CD8-positive, alpha-beta memory T cell (primary cell): ENCODE measurements at regions not wholly inside any gene's neighbourhood (a gene's known extent, or its start where the extent isn't known, plus 50 kb on each side); places are given as distances from the start of the nearest gene placed in this dataset.

Experiments used
- CTCF ChIA-PET: fragments of 350-600 bp; sonication (Branson Sonifier 250); formaldehyde crosslinking; loops from one replicate; lab custom pipeline; 2021; ENCODE audit warnings: antibody characterized with exemption; lab: Charles Lee
- POLR2A ChIA-PET: fragments of 350-600 bp; sonication (Branson Sonifier 250); formaldehyde crosslinking; loops from one replicate; lab custom pipeline; 2021; ENCODE audit warnings: antibody characterized with exemption; lab: Charles Lee
- DNase-seq, 5 donors: peaks; one replicate each; pipeline versions ENCODE4 v3.0.0 to v3.0.0-alpha.2; 2020 to 2022; ENCODE audit warnings: mixed read lengths in 1 of 5
- H3K27ac ChIP-seq: one replicate; pipeline ENCODE4 v1.7.0; 2013; ENCODE audit warnings: low read depth, mild to moderate bottlenecking, low read length, moderate library complexity
- H3K27me3 ChIP-seq: 2 replicates; pipeline ENCODE4 v1.7.0; 2013; ENCODE audit warnings: low read length, mild to moderate bottlenecking; ENCODE audit not compliant: insufficient read depth, poor library complexity, severe bottlenecking
- H3K36me3 ChIP-seq: 2 replicates; pipeline ENCODE4 v1.7.0; 2013; ENCODE audit warnings: mild to moderate bottlenecking, low read length, moderate library complexity; ENCODE audit not compliant: insufficient read depth
- H3K4me1 ChIP-seq: 2 replicates; pipeline ENCODE4 v1.7.0; 2013; ENCODE audit warnings: mild to moderate bottlenecking, low read length, moderate library complexity; ENCODE audit not compliant: insufficient read depth
- H3K4me3 ChIP-seq: 2 replicates; pipeline ENCODE4 v1.7.0; 2013; ENCODE audit warnings: mild to moderate bottlenecking, low read length
- H3K9me3 ChIP-seq: 2 replicates; pipeline ENCODE4 v1.7.0; 2013; ENCODE audit warnings: mild to moderate bottlenecking, low read length
- H3K27ac Mint-ChIP-seq, 8 donors: one replicate each; pipeline ENCODE4 v1.8.0; 2020 to 2021; ENCODE audit warnings: mixed read lengths in 8 of 8, mild to moderate bottlenecking in 6 of 8, inconsistent platforms in 3 of 8, moderate library complexity in 3 of 8
- H3K27me3 Mint-ChIP-seq, 2 donors: one replicate each; pipeline ENCODE4 v1.8.0; 2020 to 2021; ENCODE audit warnings: mixed read lengths in 2 of 2, mild to moderate bottlenecking in 1 of 2, moderate library complexity in 1 of 2
- H3K36me3 Mint-ChIP-seq, 3 donors: one replicate each; pipeline ENCODE4 v1.8.0; 2020 to 2021; ENCODE audit warnings: mixed read lengths in 3 of 3, inconsistent platforms in 1 of 3, mild to moderate bottlenecking in 1 of 3
- H3K4me1 Mint-ChIP-seq, 3 donors: one replicate each; pipeline ENCODE4 v1.8.0; 2020 to 2021; ENCODE audit warnings: mixed read lengths in 3 of 3, inconsistent platforms in 1 of 3, mild to moderate bottlenecking in 1 of 3
- H3K4me3 Mint-ChIP-seq, 7 donors: one replicate each; pipeline ENCODE4 v1.8.0; 2020 to 2021; ENCODE audit warnings: mixed read lengths in 7 of 7, mild to moderate bottlenecking in 6 of 7, moderate library complexity in 4 of 7, inconsistent platforms in 2 of 7
- H3K9me3 Mint-ChIP-seq, 5 donors: one replicate each; pipeline ENCODE4 v1.8.0; 2020 to 2022; ENCODE audit warnings: mixed read lengths in 5 of 5, mild to moderate bottlenecking in 3 of 5, moderate library complexity in 2 of 5, inconsistent platforms in 1 of 5

GRCh38 chr14:84592770-84593169 lies 937.2 kb upstream of the FLRT2 start:
- H3K27me3 ChIP-seq: no peaks in the 10 kb centered on the region
- no peaks in the 10 kb centered on the region for H3K36me3 ChIP-seq
- Mint-ChIP-seq H3K27me3 (no peaks in the 10 kb centered on the region), H3K4me1 (no peaks in the 10 kb centered on the region), H3K27ac (no peak overlapping the region), H3K36me3 (no peaks in the 10 kb centered on the region), H3K9me3 (peaks cover 0 to 17% (median 4%) of the 10 kb centered on the region in 5 donors), H3K4me3 (no peak overlapping the region)
- DNase-seq: no peak
- POLR2A ChIA-PET: no interaction called here
- no peaks in the 10 kb centered on the region for H3K9me3 ChIP-seq
- no peak overlapping the region for H3K27ac ChIP-seq
- no peak overlapping the region for H3K4me3 ChIP-seq
- H3K4me1 ChIP-seq: no peaks in the 10 kb centered on the region
- CTCF ChIA-PET: no interaction called here

DNA sequence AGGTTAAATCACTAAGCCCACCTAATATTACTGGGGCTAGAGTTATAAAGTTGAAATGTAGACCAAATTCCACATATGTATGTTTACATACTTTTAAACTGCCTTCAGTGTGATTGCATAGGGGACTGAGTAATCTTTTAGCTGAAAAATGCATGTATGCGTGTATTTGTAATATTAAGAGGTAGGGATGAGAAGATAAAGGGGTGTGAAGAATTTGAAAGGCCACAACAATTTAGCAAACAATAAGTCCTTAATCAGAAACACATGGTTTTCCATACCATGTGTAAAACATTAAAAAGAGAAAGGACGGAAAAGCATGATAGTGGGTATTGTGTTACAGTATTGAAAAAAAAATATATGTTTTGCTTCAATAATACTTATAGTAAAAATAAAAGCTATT lies 919.9 kb upstream of the FLRT2 start:
- no peaks in the 10 kb centered on the region for H3K9me3 ChIP-seq
- ChIA-PET CTCF (no interaction called here), POLR2A (no interaction called here)
- Mint-ChIP-seq H3K4me3 (no peak overlapping the region), H3K27ac (no peak overlapping the region), H3K4me1 (no peaks in the 10 kb centered on the region), H3K27me3 (no peaks in the 10 kb centered on the region), H3K36me3 (no peaks in the 10 kb centered on the region), H3K9me3 (peaks cover 1 to 21% (median 7%) of the 10 kb centered on the region in 5 donors)
- no peak overlapping the region for H3K4me3 ChIP-seq
- DNase-seq: no peak
- H3K36me3 ChIP-seq: no peaks in the 10 kb centered on the region
- H3K4me1 ChIP-seq: no peaks in the 10 kb centered on the region
- no peak overlapping the region for H3K27ac ChIP-seq
- H3K27me3 ChIP-seq: no peaks in the 10 kb centered on the region

DNA sequence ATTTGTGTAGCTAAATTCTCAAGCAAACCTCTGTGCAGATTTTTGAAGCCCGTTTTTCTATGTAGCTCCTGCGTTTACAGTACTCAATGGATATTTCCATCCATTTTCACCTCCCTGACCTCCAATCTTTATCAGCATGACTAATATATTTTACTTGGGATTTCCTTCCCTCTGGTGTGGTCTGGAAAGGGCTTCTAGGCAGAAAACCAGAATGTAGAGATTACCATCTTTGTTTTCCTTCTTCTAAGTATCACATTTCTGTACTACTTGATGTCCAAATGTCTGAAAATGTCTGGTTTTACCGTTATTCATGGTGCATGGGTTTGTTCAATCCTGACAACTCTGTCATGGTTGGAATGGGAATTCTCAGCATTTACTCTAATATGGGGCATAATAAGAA lies 907.6 kb upstream of the FLRT2 start:
- Mint-ChIP-seq H3K4me3 (no peak overlapping the region), H3K9me3 (peaks cover 2 to 41% (median 8%) of the 10 kb centered on the region in 5 donors), H3K4me1 (no peaks in the 10 kb centered on the region), H3K36me3 (no peaks in the 10 kb centered on the region), H3K27ac (no peak overlapping the region), H3K27me3 (no peaks in the 10 kb centered on the region)
- CTCF ChIA-PET: no interaction called here
- Histone ChIP-seq H3K4me1 (no peaks in the 10 kb centered on the region), H3K4me3 (no peak overlapping the region), H3K27me3 (no peaks in the 10 kb centered on the region), H3K27ac (no peak overlapping the region), H3K36me3 (no peaks in the 10 kb centered on the region), H3K9me3 (no peaks in the 10 kb centered on the region)
- no peak for DNase-seq
- POLR2A ChIA-PET: no interaction called here

- Histone ChIP-seq H3K27me3 (no peaks in the 10 kb centered on the region), H3K9me3 (no peaks in the 10 kb centered on the region), H3K36me3 (no peaks in the 10 kb centered on the region), H3K4me3 (no peak overlapping the region), H3K27ac (no peak overlapping the region), H3K4me1 (no peaks in the 10 kb centered on the region)
- no peak for DNase-seq
- Mint-ChIP-seq H3K4me3 (no peak overlapping the region), H3K4me1 (no peaks in the 10 kb centered on the region), H3K27me3 (no peaks in the 10 kb centered on the region), H3K36me3 (no peaks in the 10 kb centered on the region), H3K9me3 (peaks cover 6 to 48% (median 10%) of the 10 kb centered on the region in 5 donors), H3K27ac (no peak overlapping the region)
- ChIA-PET CTCF (no interaction called here), POLR2A (no interaction called here)
Measured at GRCh38 chr14:84643446-84643845, 886.5 kb upstream of the FLRT2 start.

DNA sequence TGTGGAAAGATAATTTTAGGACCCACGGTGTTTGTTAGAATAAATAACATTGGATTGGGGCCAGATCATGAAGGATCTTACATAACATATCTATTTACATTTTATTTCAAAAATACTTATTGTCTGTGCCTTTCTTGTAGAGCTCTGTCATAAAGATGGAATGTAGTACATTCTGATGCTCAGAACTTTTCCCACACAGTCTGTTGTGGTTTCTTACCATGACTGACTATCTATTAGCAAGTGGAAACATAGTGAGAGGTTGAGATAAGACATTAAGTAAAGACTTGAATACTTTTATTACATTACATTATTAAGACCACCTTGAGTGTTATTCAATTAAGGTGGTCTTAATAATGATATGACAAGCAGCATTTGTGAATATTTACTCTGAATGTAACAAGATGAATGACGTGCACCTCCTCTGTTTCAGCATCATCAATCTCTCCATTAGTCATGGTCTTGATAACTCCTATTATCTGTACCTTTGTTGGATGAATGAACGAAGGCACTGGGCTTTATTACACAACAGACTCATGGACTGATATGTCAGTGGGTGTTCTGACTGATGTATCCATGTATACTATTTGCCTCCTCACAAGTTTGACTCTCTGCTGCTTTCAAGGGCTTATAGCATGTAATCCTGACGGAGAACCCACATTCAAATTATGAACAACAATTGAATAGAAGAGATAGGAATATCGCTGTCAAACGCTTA lies 883.0 kb upstream of the FLRT2 start:
- Mint-ChIP-seq H3K36me3 (no peaks in the 10 kb centered on the region), H3K4me3 (no peak overlapping the region), H3K4me1 (no peaks in the 10 kb centered on the region), H3K27me3 (no peaks in the 10 kb centered on the region), H3K27ac (no peak overlapping the region), H3K9me3 (peaks cover 6 to 32% (median 17%) of the 10 kb centered on the region in 5 donors)
- Histone ChIP-seq H3K4me3 (no peak overlapping the region), H3K4me1 (no peaks in the 10 kb centered on the region), H3K9me3 (no peaks in the 10 kb centered on the region), H3K36me3 (no peaks in the 10 kb centered on the region), H3K27ac (no peak overlapping the region), H3K27me3 (no peaks in the 10 kb centered on the region)
- DNase-seq: no peak
- ChIA-PET POLR2A (no interaction called here), CTCF (no interaction called here)

GRCh38 chr14:84655014-84655413 lies 874.9 kb upstream of the FLRT2 start:
- Mint-ChIP-seq H3K4me3 (no peak overlapping the region), H3K36me3 (no peaks in the 10 kb centered on the region), H3K27ac (no peak overlapping the region), H3K9me3 (peaks cover 17 to 41% (median 22%) of the 10 kb centered on the region in 5 donors), H3K27me3 (no peaks in the 10 kb centered on the region), H3K4me1 (no peaks in the 10 kb centered on the region)
- no peak for DNase-seq
- H3K36me3 ChIP-seq: no peaks in the 10 kb centered on the region
- no peak overlapping the region for H3K27ac ChIP-seq
- CTCF ChIA-PET: no interaction called here
- POLR2A ChIA-PET: no interaction called here
- no peak overlapping the region for H3K4me3 ChIP-seq
- no peaks in the 10 kb centered on the region for H3K9me3 ChIP-seq
- H3K27me3 ChIP-seq: no peaks in the 10 kb centered on the region
- no peaks in the 10 kb centered on the region for H3K4me1 ChIP-seq

DNA sequence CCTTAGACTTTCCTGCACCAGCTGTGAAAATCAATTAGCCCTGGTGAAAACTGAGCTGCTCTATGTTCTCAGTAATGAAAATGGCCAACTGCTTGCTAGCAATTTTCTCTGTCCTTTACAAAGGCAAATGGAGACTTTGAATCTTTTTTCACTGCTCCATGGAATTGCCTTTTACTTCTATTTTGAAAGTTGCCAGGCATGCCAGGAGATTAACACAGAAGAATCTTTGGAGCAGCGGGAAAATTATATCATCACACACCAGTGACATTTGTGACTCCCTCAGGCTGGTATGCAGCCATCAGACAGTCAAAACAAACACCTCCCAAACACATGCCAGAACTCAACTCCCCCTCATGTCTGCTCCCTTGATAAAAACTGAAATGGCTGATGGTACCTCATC lies 872.0 kb upstream of the FLRT2 start:
- DNase-seq: no peak
- Histone ChIP-seq H3K36me3 (no peaks in the 10 kb centered on the region), H3K4me3 (no peak overlapping the region), H3K4me1 (no peaks in the 10 kb centered on the region), H3K9me3 (no peaks in the 10 kb centered on the region), H3K27me3 (no peaks in the 10 kb centered on the region), H3K27ac (no peak overlapping the region)
- Mint-ChIP-seq H3K4me1 (no peaks in the 10 kb centered on the region), H3K9me3 (peaks cover 12 to 37% (median 16%) of the 10 kb centered on the region in 5 donors), H3K27me3 (no peaks in the 10 kb centered on the region), H3K36me3 (no peaks in the 10 kb centered on the region), H3K27ac (no peak overlapping the region), H3K4me3 (no peak overlapping the region)
- ChIA-PET CTCF (no interaction called here), POLR2A (no interaction called here)

DNA sequence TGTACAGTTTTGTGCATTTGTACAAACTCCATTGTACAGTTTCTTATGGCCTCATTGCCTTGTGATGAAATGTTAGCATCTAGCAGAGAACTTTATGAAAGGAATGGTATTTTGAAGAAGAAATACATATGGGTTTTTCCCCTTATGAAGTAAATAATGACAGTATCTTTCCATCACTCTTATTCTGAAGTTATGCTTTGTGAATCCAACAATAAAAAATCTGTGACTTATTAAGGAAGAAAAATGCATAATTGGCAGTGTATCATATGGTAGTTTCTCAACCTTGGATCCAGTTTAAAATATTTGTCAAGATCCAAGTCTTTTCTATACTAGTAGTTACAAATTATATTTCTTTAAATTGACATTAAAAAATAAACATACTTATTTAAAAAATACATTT lies 859.1 kb upstream of the FLRT2 start:
- Histone ChIP-seq H3K4me1 (no peaks in the 10 kb centered on the region), H3K36me3 (no peaks in the 10 kb centered on the region), H3K27me3 (no peaks in the 10 kb centered on the region), H3K27ac (no peak overlapping the region), H3K9me3 (no peaks in the 10 kb centered on the region), H3K4me3 (no peak overlapping the region)
- Mint-ChIP-seq H3K27me3 (no peaks in the 10 kb centered on the region), H3K4me3 (no peak overlapping the region), H3K4me1 (no peaks in the 10 kb centered on the region), H3K9me3 (peaks cover 2 to 16% (median 8%) of the 10 kb centered on the region in 5 donors), H3K36me3 (no peaks in the 10 kb centered on the region), H3K27ac (no peak overlapping the region)
- CTCF ChIA-PET: no interaction called here
- POLR2A ChIA-PET: no interaction called here
- no peak for DNase-seq
